Right atrium auricular region (tissue), 2 donors: ENCODE measurements at regions not wholly inside any gene's neighbourhood (a gene's known extent, or its start where the extent isn't known, plus 50 kb on each side); places are given as distances from the start of the nearest gene placed in this dataset.

Experiments used
- DNase-seq: peaks from one replicate; pipeline ENCODE4 v3.0.0-alpha.2; 2019; ENCODE audit warnings: low spot score
- H3K27ac ChIP-seq, 2 donors: fragments of 200-600 bp; sonication (generic); 1 replicate in 1 of 2; 2 replicates in 1 of 2; pipeline ENCODE4 v1.5.1; 2016 to 2019
- H3K27me3 ChIP-seq, 2 donors: fragments of 200-600 bp; sonication (generic); one replicate each; pipeline versions ENCODE4 v1.5.1 to v1.6.0; 2017 to 2019
- H3K36me3 ChIP-seq: fragments of 200-600 bp; sonication (generic); one replicate; pipeline ENCODE4 v1.5.1; 2016
- H3K4me1 ChIP-seq, 2 donors: fragments of 200-600 bp; sonication (generic); one replicate each; pipeline versions ENCODE4 v1.5.1 to v1.6.0; 2017 to 2019
- H3K4me3 ChIP-seq, 2 donors: fragments of 200-600 bp; sonication (generic); 1 replicate in 1 of 2; 2 replicates in 1 of 2; pipeline ENCODE4 v1.5.1; 2017 to 2019; ENCODE audit warnings: mild to moderate bottlenecking in 1 of 2, moderate library complexity in 1 of 2
- H3K9me3 ChIP-seq, 2 donors: fragments of 200-600 bp; sonication (generic); one replicate each; pipeline ENCODE4 v1.5.1; 2019
- TF ChIP-seq, protein P1 (sequence below), 2 donors: fragments of 200-600 bp; sonication (generic); IDR thresholded peaks; one replicate each; pipeline ENCODE4 v1.5.1; 2019; ENCODE audit warnings: antibody characterized with exemption in 2 of 2

DNA sequence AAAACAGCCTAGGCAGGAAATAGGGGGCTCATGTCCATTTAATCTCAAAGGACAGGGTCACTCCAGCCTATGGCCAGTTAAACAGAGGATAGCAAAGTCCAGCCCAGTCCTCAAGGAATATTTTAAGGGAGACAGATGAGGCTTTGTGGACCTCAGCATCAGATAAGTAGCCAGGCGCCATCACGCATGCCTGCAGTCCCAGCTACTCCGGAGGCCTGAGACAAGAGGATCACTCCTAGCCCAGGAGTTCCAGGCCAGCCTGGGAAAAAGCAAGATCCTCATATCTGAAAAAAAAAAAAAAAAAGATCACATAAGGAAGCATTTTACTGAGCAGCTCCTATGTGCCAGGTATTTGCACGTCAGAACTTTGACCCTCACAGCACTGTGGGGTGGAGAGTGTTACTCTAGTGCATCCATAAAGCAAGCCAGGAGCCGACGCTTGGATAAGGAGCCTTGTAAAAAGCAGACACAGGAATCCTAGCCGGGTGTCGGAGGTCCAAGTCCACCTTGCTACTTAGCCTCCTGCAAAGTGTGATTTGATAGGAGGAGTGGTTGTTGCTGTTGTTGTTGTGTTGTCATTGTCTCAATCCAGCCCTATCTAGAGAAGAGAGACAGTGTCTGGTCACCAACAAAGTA, 61.8 kb upstream of the DOCK1 start:
- H3K4me1 ChIP-seq = no peaks in the 10 kb centered on the region
- H3K9me3 ChIP-seq = no peaks in the 10 kb centered on the region
- no peaks in the 10 kb centered on the region for H3K27me3 ChIP-seq
- H3K4me3 ChIP-seq = no peak overlapping the region
- DNase-seq = no peak
- TF ChIP-seq, protein P1, sequence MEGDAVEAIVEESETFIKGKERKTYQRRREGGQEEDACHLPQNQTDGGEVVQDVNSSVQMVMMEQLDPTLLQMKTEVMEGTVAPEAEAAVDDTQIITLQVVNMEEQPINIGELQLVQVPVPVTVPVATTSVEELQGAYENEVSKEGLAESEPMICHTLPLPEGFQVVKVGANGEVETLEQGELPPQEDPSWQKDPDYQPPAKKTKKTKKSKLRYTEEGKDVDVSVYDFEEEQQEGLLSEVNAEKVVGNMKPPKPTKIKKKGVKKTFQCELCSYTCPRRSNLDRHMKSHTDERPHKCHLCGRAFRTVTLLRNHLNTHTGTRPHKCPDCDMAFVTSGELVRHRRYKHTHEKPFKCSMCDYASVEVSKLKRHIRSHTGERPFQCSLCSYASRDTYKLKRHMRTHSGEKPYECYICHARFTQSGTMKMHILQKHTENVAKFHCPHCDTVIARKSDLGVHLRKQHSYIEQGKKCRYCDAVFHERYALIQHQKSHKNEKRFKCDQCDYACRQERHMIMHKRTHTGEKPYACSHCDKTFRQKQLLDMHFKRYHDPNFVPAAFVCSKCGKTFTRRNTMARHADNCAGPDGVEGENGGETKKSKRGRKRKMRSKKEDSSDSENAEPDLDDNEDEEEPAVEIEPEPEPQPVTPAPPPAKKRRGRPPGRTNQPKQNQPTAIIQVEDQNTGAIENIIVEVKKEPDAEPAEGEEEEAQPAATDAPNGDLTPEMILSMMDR (IDR thresholded peaks at IDR 0.05) = no peak
- H3K27ac ChIP-seq = no peak overlapping the region
- H3K36me3 ChIP-seq = no peaks in the 10 kb centered on the region

DNA sequence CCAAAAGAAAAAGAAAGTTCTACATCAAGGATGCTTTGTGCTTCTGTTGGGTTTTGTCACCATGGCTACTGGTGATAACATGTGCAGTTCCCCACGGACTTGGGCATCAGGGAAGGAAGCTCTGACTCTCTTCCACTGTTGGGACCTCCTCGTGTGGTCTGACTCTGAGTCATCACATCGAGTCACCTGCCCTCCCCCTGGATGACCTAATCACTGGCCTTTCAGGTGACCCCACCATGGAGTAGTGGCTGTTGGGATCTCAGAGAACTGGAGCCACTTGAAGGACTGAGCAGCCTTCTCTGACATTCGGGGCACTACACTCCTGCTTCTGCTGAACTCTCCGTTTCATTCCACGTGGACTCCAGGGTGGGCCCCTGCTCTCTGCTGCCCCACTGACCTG, 60.8 kb upstream of the DOCK1 start:
- no peaks in the 10 kb centered on the region for H3K9me3 ChIP-seq
- H3K4me1 ChIP-seq = no peaks in the 10 kb centered on the region
- H3K4me3 ChIP-seq = no peak overlapping the region
- TF ChIP-seq, protein P1 (IDR thresholded peaks at IDR 0.05) = no peak
- H3K27ac ChIP-seq = no peak overlapping the region
- H3K27me3 ChIP-seq = no peaks in the 10 kb centered on the region
- H3K36me3 ChIP-seq = no peaks in the 10 kb centered on the region
- no peak for DNase-seq

DNA sequence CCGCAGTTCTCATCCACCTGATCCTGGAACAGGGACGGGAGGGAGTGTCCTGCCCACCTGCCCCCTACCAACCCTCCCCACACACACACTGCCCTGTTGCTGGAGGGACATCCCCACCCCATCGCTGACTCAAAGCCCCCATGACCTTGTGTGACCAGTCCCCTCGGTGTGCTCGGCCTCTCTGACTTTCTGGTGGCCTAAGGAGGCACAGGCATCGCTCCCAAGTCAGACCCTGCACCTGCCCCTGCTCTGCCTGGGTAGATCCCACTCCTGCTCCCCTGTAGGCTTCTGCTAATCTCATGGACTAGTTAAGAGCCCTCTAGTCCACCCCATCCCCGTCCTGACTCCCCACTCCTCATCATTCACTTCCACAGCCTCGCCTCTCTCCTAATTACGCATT, 58.8 kb upstream of the DOCK1 start:
- Histone ChIP-seq H3K36me3 (no peaks in the 10 kb centered on the region), H3K9me3 (no peaks in the 10 kb centered on the region), H3K27ac (no peak overlapping the region), H3K27me3 (no peaks in the 10 kb centered on the region), H3K4me3 (no peak overlapping the region), H3K4me1 (no peaks in the 10 kb centered on the region)
- TF ChIP-seq, protein P1 (IDR thresholded peaks at IDR 0.05) = no peak
- no peak for DNase-seq

DNA sequence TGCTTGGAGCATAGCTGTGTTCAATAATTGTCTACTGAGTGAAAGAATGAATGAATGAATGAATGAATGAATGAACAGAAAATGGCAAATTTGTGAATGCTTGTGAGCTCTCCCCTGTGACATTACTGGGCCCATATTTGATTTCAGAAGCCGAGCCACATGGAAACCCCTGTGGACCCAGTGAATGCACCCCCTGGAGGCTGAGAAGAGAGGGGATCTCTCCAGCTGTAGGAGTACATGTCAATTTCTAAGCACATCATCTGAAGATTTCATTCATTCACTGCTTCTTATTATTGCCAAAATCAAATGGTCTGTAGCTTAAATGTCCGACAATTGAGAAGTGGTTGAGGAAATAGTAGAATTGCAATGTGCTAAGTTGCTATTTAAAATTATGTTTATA, 58.3 kb upstream of the DOCK1 start:
- Histone ChIP-seq H3K4me3 (no peak overlapping the region), H3K9me3 (no peaks in the 10 kb centered on the region), H3K27me3 (no peaks in the 10 kb centered on the region), H3K27ac (no peak overlapping the region), H3K36me3 (no peaks in the 10 kb centered on the region), H3K4me1 (no peaks in the 10 kb centered on the region)
- TF ChIP-seq, protein P1 (IDR thresholded peaks at IDR 0.05) = no peak
- no peak for DNase-seq

DNA sequence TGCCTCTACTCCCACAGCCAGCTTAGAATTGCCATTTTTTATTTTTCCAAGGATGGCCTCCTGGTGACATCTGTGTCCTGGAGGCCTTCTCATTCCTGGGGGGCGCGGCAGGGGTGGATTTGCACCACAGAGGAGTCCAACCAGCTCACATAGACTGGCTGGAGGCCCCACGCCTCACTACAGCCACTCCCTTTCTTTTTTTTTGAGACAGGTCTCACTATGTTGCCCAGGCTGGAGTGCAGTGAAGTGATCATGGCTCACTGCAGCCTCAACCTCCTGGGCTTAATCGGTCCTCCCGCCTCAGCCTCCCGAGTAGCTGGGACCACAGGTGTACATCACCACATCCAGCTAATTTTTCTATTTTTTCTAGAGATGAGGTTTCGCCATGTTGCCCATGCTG, 57.6 kb upstream of the DOCK1 start:
- Histone ChIP-seq H3K9me3 (no peaks in the 10 kb centered on the region), H3K27ac (no peak overlapping the region), H3K27me3 (no peaks in the 10 kb centered on the region), H3K4me1 (no peaks in the 10 kb centered on the region), H3K4me3 (no peak overlapping the region), H3K36me3 (no peaks in the 10 kb centered on the region)
- TF ChIP-seq, protein P1 (IDR thresholded peaks at IDR 0.05) = no peak
- no peak for DNase-seq

DNA sequence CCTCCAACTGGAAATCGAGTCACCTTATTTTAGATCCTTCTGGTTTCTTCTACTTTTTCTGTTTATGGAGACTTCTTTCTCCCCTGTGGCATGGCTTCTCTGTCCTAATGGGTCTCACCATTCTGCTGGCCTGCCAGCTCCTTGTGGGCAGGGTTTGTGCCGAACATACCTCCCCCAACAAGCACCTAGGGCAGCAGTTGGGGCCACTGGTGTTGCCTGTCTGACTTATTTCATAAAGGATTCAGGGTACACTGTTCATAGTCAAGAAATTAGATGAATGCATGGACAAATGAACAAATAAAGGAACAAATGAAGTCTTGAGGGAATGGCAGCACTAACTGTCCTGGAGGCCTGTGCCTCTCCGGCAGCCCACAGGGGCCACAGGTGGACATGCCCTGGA, 55.6 kb upstream of the DOCK1 start:
- no peaks in the 10 kb centered on the region for H3K9me3 ChIP-seq
- no peak overlapping the region for H3K4me3 ChIP-seq
- H3K4me1 ChIP-seq = no peaks in the 10 kb centered on the region
- H3K36me3 ChIP-seq = no peaks in the 10 kb centered on the region
- no peaks in the 10 kb centered on the region for H3K27me3 ChIP-seq
- H3K27ac ChIP-seq = no peak overlapping the region
- TF ChIP-seq, protein P1 (IDR thresholded peaks at IDR 0.05) = no peak
- no peak for DNase-seq
